ENCODE measurements at regions not wholly inside any gene's neighbourhood (a gene's known extent, or its start where the extent isn't known, plus 50 kb on each side); places are given as distances from the start of the nearest gene placed in this dataset.

DNA sequence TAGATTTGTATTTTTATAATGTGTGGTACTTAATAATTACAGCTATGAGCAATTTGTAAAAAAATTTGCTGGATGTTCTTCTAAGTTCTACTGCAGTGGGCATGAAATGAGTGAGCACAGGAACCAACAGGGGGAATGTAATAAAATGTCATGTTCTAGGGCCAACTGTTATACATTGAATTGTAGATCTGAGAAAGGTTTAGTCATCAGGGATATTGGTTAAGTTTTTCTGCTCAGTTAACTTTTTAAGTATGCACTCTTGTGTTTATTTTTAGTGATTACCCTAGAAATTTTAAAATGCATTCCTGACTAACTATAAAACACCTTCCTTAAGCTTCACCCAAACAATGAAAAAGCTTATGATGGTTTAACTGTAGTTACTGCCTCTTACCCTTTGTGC, 101.8 kb downstream of the CAND1 start:
- DNase-seq = no peak

GRCh38 chr12:67377021-67377420, 107.9 kb downstream of the CAND1 start:
- no peak for DNase-seq

GRCh38 chr12:67377541-67377940, 108.4 kb downstream of the CAND1 start:
- no peak for DNase-seq

DNA sequence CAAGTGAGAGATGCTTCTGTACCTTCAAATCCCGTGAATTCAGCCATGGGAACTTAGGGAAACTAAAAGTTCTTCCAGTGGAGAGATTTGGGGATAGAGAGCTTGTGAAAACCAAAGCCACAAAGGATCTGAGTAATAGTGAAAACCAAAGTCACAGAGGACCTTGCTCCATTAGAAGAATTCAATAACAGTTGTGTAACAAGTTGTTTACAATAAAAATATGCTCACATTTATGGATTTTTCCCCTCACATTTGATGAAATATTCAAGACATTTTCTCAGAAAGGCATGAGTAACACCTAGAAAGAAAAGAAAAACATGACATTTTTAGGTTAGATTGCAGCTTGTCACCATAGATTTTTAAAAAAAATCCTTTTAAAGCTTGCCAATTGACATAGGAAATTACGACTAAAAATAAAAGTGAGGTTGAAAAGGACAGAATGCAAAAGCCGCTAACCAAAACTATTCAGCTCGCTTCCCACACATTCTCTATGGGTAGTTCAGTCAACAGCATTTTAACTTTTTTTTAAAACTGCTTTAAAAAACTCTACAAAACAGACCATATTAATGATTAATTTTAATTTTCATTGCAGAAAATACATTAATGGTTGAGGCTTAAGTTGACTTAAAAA, 113.2 kb downstream of the CAND1 start:
- no peak for DNase-seq

GRCh38 chr12:67386869-67387565, 117.9 kb downstream of the CAND1 start:
- DNase-seq = no peak

DNA sequence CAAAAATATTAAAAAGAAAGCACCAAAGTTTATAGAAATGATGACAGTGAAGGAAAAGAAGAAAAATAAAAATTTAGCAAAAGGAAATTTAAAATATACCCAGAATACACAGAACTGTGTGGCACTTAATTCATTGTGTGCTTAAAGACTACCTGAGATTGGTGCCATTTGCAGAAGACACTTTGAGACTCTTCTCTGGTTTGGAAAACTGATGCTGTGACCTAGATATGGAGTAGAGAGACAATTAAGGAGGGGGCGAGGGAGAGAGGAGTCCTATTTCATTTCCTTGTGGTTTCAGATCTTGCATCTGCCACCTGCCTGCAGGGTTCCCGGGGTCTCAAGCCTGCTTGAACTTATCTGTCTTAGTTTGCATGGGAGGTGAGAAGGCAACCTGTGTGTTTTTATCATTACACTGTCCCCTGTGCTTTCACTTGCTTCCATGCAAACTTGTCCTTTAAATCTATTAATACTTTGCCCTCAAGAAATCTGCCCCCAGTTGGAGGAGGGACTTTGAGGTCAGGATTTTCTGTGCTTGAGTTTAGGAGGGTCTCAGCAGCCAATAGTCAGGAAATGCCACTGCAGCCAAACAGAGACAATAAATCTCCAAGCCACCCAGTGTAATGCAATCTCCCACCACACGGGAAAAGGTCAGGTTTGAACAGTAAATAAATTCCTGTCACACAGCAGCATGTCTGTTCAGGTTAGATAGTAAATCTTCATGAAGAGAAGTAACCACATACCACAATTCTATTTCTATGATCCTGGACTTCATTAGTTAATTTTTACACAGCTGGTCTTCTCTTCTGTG, 119.4 kb downstream of the CAND1 start:
- peak; percentile 35 for DNase-seq

GRCh38 chr12:67390273-67390672, 121.1 kb downstream of the CAND1 start:
- no peak for DNase-seq

DNA sequence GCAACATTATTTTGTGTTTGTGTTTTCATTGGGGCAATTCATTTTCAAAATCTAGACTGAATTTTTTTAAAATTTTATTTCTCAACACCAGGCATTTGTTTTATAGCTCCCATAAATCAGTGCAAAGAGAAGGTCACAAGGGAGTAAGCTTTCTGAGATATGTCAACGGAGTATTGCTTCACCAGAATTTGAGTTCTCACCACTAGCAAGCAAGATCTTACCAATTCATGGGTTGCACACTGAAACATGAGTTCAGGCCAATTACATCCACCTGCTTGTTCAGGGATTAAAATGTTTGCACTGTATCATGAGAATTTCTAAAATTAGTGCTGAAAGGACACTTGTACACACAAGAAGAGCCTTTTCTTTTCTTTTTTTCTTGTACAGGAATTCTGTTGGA, 121.9 kb downstream of the CAND1 start:
- no peak for DNase-seq

GRCh38 chr12:67391656-67392055, 122.5 kb downstream of the CAND1 start:
- DNase-seq = no peak

GRCh38 chr12:67394550-67394949, 125.4 kb downstream of the CAND1 start:
- no peak for DNase-seq

DNA sequence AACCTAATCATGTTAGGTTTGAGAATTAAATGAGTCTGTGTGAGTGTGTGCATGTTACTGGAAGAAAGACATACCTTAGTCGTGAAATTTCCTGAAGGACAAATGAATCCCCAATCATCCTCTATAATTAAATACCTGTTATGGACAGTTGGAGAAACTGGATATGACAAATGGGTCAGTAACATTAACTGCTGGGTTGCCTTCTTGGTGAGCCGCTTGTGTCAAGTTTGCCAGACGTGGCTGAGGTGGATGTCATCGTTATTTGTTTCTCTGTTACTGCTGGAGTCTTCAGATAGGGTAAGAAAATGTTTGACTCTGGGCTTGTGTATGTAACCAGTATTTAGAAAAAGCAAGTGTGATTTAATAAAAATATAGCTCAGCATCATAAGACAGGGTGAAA, 131.6 kb downstream of the CAND1 start:
- no peak for DNase-seq

DNA sequence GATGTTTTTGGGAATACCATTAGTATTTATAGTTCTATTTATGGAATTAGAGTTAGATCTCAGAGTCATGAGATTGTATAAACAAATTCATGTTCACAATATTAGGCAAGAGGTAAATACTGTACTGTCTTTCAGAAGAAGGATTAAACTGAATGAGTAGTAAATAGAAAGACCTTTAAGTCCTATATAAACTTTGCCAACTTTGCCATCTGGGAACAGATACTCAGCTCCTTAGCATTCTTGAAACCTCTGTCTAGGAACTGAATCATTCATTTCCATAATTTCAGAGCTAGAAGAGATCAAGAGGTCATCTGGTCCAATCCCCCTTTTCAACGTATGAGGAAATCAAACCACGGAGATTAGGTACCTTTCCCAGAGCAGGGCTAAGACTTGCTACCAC, 141.1 kb downstream of the CAND1 start:
- no peak for DNase-seq

DNA sequence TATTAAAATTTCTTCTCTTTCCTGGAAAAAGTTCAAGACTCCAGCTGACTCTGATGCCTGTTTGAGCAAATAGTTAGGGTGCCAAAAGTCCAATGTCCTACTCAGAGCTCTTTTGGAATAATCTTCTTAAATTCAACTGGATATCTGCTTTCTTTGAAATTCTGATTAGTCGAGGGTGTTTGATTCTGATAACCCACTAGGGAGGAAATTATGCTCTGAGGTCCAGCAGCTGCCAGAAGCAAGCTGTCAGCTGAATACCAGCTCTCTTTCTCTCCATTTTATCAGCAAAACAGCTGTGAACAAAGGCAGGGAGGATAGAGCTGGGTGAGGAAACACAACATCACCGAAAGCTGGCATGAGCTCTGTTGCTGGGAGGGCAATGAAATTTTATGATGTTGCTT, 141.5 kb downstream of the CAND1 start:
- no peak for DNase-seq

DNA sequence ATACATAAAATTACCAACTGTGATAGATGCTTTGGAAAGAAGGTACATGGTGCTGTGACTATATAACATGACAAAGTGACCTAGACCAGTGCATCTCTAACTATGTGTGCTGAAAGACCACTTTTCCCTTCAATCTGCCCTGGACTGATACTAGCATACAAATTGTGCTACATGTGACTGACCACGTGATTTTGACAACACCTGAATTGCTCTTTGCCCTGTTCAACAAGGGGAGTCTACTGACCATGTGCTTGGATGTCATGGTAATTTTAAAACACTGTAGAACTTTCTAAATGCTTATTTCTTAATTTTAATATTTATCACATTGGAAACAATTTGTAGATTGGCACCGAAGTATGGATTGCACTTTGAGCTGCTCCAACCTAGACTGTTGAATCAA, 142.4 kb downstream of the CAND1 start:
- DNase-seq = no peak

DNA sequence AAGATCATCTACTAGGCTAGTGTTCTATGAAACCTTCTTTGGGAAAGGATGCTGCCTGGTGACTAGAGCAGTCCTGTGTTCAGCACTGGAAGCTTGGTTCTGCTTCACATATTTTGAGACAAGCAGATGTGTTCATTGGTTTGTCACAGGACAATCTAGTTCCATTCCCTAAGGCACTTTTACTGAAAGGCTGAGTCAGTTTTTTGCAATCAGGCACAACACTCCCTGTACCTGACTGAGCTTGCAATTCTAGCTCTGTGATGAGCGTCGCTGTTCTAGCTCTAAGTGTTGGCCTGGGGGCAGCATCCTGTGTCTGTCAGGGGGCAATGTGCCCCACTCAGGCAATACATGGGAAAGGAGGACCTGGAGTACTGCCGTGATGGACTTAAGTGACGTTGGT, 144.4 kb downstream of the CAND1 start:
- no peak for DNase-seq

GRCh38 chr12:67414011-67414715, 145.0 kb downstream of the CAND1 start:
- no peak for DNase-seq

GRCh38 chr12:67415473-67415872, 146.3 kb downstream of the CAND1 start:
- no peak for DNase-seq

GRCh38 chr12:67419810-67420209, 150.7 kb downstream of the CAND1 start:
- DNase-seq = no peak

DNA sequence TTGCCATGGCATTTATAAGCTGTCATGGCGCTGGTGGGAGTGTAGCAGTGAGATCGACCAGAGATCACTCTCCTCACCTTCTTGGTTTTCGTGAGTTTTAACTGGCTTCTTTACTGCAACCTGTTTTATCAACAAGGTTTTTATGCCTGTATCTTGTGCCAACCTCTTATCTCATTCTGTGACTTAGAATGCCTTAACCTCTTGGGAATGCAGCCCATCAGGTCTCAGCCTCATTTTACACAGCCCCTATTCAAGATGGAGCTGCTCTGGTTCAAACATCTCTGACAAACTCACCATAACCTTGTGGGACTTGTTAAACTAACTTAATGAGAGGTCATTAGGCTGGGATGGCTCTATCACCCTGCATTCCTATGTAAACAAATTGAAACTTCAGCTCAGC, 151.3 kb downstream of the CAND1 start:
- DNase-seq = no peak

GRCh38 chr12:67422081-67422480, 152.9 kb downstream of the CAND1 start:
- DNase-seq = no peak

GRCh38 chr12:67424784-67425183, 155.6 kb downstream of the CAND1 start:
- no peak for DNase-seq

- no peak for DNase-seq
These were observed 156.2 kb downstream of the CAND1 start for GRCh38 chr12:67425394-67425793.

- peak; percentile 44 for DNase-seq
These were observed 156.9 kb downstream of the CAND1 start for GRCh38 chr12:67426067-67426466.
